ENCODE measurements at regions not wholly inside any gene's neighbourhood (a gene's known extent, or its start where the extent isn't known, plus 50 kb on each side); places are given as distances from the start of the nearest gene placed in this dataset.

DNA sequence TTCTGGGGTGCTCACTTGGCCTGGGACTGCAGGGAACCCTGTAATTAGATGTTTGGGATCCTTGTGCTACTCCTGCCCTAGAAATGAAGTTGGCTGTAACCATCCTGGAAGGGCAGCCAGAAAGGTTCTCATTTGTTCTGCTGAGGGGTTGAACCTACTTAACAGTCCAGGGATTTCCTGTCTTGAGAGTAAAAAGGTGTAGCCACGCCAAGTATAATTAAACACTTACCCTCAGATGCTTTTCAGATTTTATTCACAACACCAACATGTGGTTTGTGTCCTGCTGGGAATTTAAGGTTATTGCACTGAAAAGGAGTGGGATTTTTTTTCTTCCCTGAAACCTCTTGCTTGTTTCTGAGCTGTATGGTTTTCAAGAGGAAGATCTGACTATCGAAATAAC is 222.4 kb upstream of the APCDD1 start:
- H4K20me1 ChIP-seq (ENCODE audit: insufficient read depth), result no peaks in the 10 kb centered on the region
- no peaks in the 10 kb centered on the region for H3K79me2 ChIP-seq (ENCODE audit: low read depth)
- H3K27ac ChIP-seq, result no peak overlapping the region
- H3K4me1 ChIP-seq (replicated peaks; ENCODE audit: insufficient read depth), result no peaks in the 10 kb centered on the region
- POLR2A ChIA-PET (ENCODE audit: unreplicated experiment), result no interaction called here
- CTCF ChIA-PET, result no interaction called here
- no peaks in the 10 kb centered on the region for H3K27me3 ChIP-seq (ENCODE audit: insufficient read depth, low read depth)
- no peak overlapping the region for H2AFZ ChIP-seq
- no peaks in the 10 kb centered on the region for H3K9me2 ChIP-seq (ENCODE audit: insufficient read depth)
- no peak overlapping the region for H3K4me2 ChIP-seq
- no peaks in the 10 kb centered on the region for H3K36me3 ChIP-seq (ENCODE audit: low read depth)
- BruUV-seq (replicated peaks), result no TSS peak
- no peak for TF ChIP-seq EZH2 (IDR thresholded peaks at IDR 0.05; ENCODE audit: low read depth)
- TF ChIP-seq, protein P1, sequence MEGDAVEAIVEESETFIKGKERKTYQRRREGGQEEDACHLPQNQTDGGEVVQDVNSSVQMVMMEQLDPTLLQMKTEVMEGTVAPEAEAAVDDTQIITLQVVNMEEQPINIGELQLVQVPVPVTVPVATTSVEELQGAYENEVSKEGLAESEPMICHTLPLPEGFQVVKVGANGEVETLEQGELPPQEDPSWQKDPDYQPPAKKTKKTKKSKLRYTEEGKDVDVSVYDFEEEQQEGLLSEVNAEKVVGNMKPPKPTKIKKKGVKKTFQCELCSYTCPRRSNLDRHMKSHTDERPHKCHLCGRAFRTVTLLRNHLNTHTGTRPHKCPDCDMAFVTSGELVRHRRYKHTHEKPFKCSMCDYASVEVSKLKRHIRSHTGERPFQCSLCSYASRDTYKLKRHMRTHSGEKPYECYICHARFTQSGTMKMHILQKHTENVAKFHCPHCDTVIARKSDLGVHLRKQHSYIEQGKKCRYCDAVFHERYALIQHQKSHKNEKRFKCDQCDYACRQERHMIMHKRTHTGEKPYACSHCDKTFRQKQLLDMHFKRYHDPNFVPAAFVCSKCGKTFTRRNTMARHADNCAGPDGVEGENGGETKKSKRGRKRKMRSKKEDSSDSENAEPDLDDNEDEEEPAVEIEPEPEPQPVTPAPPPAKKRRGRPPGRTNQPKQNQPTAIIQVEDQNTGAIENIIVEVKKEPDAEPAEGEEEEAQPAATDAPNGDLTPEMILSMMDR (conservative IDR thresholded peaks at IDR 0.05), result no peak
- no peaks in the 10 kb centered on the region; the same call in none of the 2 replicates for H3K9me3 ChIP-seq (ENCODE audit: insufficient read depth, low read depth)
- intact Hi-C loops (cut with micrococcal nuclease; ENCODE audit: unreplicated experiment), result no loop called here
- no peak for DNase-seq
- no peak overlapping the region for H3K4me3 ChIP-seq
- H3F3A ChIP-seq (ENCODE audit: insufficient read depth, low read depth), result 0 out of 2 replicates have a peak, but pooled peaks cover 7% of the 10 kb centered on the region

DNA sequence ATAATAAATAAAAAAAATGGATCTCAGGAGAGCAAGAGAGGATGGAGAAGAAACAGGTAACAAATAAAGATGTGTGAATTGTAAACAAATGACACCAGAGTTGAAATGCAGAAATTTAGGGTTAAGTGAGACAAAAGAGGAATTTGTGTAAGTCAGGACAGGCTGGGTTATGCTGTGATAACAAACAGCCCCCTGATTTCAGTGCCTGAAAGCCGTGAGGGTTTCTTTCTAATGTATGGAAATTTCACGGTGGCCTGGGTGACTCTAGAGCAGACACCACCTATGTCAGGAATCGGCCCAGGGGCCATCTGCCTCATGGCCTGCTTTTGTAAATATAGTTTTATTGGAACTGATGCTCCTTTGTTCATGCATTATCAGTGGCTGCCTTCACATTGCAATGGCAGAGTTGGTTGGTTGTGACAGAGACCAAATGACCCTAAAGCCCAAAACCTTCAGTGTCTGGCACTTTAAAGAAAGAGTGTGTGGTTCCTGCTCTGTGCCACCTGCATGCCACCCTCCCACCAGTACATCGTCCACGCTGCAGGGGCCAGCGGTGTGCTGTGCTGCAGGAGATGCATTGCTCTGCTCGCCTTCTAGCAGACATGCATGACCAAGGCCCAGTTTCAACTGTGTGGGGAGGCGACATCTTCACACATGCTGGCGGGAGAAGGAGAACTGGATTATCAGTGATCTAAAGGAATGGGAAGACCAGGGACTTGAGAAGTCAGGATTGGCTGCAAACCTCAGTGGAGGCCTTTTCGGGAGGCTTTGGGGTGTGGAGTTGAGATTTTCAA is 221.2 kb upstream of the APCDD1 start:
- no peaks in the 10 kb centered on the region; the same call in none of the 2 replicates for H3K9me3 ChIP-seq (ENCODE audit: insufficient read depth, low read depth)
- CTCF ChIA-PET, result no interaction called here
- TF ChIP-seq, protein P1 (conservative IDR thresholded peaks at IDR 0.05), result no peak
- no peak for TF ChIP-seq EZH2 (IDR thresholded peaks at IDR 0.05; ENCODE audit: low read depth)
- H3K4me1 ChIP-seq (replicated peaks; ENCODE audit: insufficient read depth), result no peaks in the 10 kb centered on the region
- no peak overlapping the region for H3K4me2 ChIP-seq
- DNase-seq, result no peak
- POLR2A ChIA-PET (ENCODE audit: unreplicated experiment), result no interaction called here
- no peak overlapping the region for H3K27ac ChIP-seq
- no peaks in the 10 kb centered on the region for H3K9me2 ChIP-seq (ENCODE audit: insufficient read depth)
- H3K4me3 ChIP-seq, result no peak overlapping the region
- H2AFZ ChIP-seq, result no peak overlapping the region
- no peaks in the 10 kb centered on the region for H4K20me1 ChIP-seq (ENCODE audit: insufficient read depth)
- H3F3A ChIP-seq (ENCODE audit: insufficient read depth, low read depth), result 0 out of 2 replicates have a peak, but pooled peaks cover 7% of the 10 kb centered on the region
- no peaks in the 10 kb centered on the region for H3K36me3 ChIP-seq (ENCODE audit: low read depth)
- BruUV-seq (replicated peaks), result no TSS peak
- H3K27me3 ChIP-seq (ENCODE audit: insufficient read depth, low read depth), result no peaks in the 10 kb centered on the region
- H3K79me2 ChIP-seq (ENCODE audit: low read depth), result no peaks in the 10 kb centered on the region
- intact Hi-C loops (cut with micrococcal nuclease; ENCODE audit: unreplicated experiment), result no loop called here

DNA sequence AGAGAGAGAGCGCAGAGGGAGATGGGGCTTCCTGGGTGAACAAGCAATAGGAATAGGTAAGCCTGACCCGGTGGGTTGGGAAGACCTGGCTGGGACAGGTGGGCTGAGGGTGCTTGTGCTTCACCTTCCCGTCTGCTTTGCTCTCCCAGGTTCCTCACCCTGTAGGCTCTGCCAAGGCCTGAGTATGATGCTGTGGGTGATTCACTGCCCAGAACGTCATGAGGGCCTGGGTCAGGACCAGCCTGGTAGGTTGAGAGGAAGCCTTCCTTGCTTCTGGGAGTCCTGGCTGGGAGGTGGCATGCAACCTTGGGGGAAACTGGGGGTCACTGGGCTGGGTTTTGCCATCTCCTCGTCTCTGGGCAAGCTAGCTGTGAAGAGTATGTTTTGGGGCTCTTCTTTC is 220.2 kb upstream of the APCDD1 start:
- Histone ChIP-seq H3K27ac (no peak overlapping the region), H3K4me3 (no peak overlapping the region), H3K9me3 (ENCODE audit: insufficient read depth, low read depth) (no peaks in the 10 kb centered on the region; the same call in none of the 2 replicates), H3K4me2 (no peak overlapping the region), H3K27me3 (ENCODE audit: insufficient read depth, low read depth) (no peaks in the 10 kb centered on the region), H2AFZ (no peak overlapping the region), H3K79me2 (ENCODE audit: low read depth) (no peaks in the 10 kb centered on the region), H3F3A (ENCODE audit: insufficient read depth, low read depth) (0 out of 2 replicates have a peak, but pooled peaks cover 7% of the 10 kb centered on the region), H3K9me2 (ENCODE audit: insufficient read depth) (no peaks in the 10 kb centered on the region), H3K36me3 (ENCODE audit: low read depth) (no peaks in the 10 kb centered on the region), H4K20me1 (ENCODE audit: insufficient read depth) (no peaks in the 10 kb centered on the region), H3K4me1 (replicated peaks; ENCODE audit: insufficient read depth) (no peaks in the 10 kb centered on the region)
- TF ChIP-seq, protein P1 (conservative IDR thresholded peaks at IDR 0.05), result no peak
- no peak for TF ChIP-seq EZH2 (IDR thresholded peaks at IDR 0.05; ENCODE audit: low read depth)
- ChIA-PET CTCF (no interaction called here), POLR2A (ENCODE audit: unreplicated experiment) (no interaction called here)
- no TSS peak for BruUV-seq (replicated peaks)
- DNase-seq, result no peak
- intact Hi-C loops (cut with micrococcal nuclease; ENCODE audit: unreplicated experiment), result no loop called here
